Transverse colon (tissue), 4 donors: ENCODE measurements at regions not wholly inside any gene's neighbourhood (a gene's known extent, or its start where the extent isn't known, plus 50 kb on each side); places are given as distances from the start of the nearest gene placed in this dataset.

Experiments
- DNase-seq: peaks from one replicate; pipeline ENCODE4 v3.0.0-alpha.2; 2019
- H3K27ac ChIP-seq, 4 donors: fragments of 200-600 bp; sonication (generic); 2 replicates each; pipeline ENCODE4 v1.5.1; 2016 to 2018; ENCODE audit warnings: inconsistent platforms in 4 of 4
- H3K27me3 ChIP-seq: fragments of 200-600 bp; sonication (generic); 2 replicates; pipeline ENCODE4 v1.5.1; 2017; ENCODE audit warnings: inconsistent platforms
- H3K36me3 ChIP-seq, 4 donors: fragments of 200-600 bp; sonication (generic); 2 replicates each; pipeline ENCODE4 v1.5.1; 2017 to 2019; ENCODE audit warnings: inconsistent platforms in 4 of 4
- H3K4me1 ChIP-seq, 4 donors: fragments of 200-600 bp; sonication (generic); 2 replicates each; pipeline ENCODE4 v1.5.1; 2017 to 2020; ENCODE audit warnings: inconsistent platforms in 4 of 4
- H3K4me3 ChIP-seq, 4 donors: fragments of 200-600 bp; sonication (generic); 1 replicate in 1 of 4; 2 replicates in 3 of 4; pipeline versions ENCODE4 v1.5.1 to v1.6.1; 2017 to 2019; ENCODE audit warnings: inconsistent platforms in 4 of 4
- H3K9me3 ChIP-seq, 2 donors: fragments of 200-600 bp; sonication (generic); 2 replicates each; pipeline ENCODE4 v1.5.1; 2017 to 2019; ENCODE audit warnings: inconsistent platforms in 2 of 2
- CTCF ChIP-seq, 5 experiments: fragments of 200-600 bp in 3 of 5; fragments of 450-650 bp in 2 of 5; sonication (generic) in 3 of 5; IDR thresholded peaks; 1 replicate in 2 of 5; 2 replicates in 3 of 5; pipeline ENCODE4 v1.5.1; 2016 to 2017; ENCODE audit warnings: antibody characterized with exemption in 5 of 5, inconsistent platforms in 3 of 5, mild to moderate bottlenecking in 2 of 5, moderate library complexity in 1 of 5
- EP300 ChIP-seq: sonication (generic); formaldehyde crosslinking; IDR thresholded peaks from one replicate; pipeline ENCODE4 v1.6.1; 2017; ENCODE audit warnings: antibody characterized with exemption, low read depth
- POLR2A ChIP-seq: fragments of 450-650 bp; IDR thresholded peaks from one replicate; pipeline ENCODE4 v1.6.1; 2016; ENCODE audit warnings: antibody characterized with exemption, mild to moderate bottlenecking, moderate library complexity
- POLR2AphosphoS5 ChIP-seq, 3 donors: sonication (generic); formaldehyde crosslinking; IDR thresholded peaks; one replicate each; pipeline ENCODE4 v1.6.1; 2016; ENCODE audit warnings: antibody characterized with exemption in 3 of 3
- WGBS, 2 donors: methylation state at CpG; one replicate each; pipeline ENCODE4 v1.1.5; 2018; ENCODE audit warnings: low coverage in 1 of 2; 5-methylcytosine and 5-hydroxymethylcytosine counted together
- in situ Hi-C, 4 donors: fragments of 200-750 bp; cut with MboI; loops; one replicate each; pipeline versions ENCODE4 v1.15.0 to v1.15.1; 2017; ENCODE audit warnings: low sequenced_read_pairs in 3 of 4, low pct_ligation_motif_present in 1 of 4, low pct_unique_long_range_greater_than_20kb in 1 of 4
- intact Hi-C: fragments of 100-400 bp; cut with DNase I; formaldehyde crosslinking; loops from one replicate; pipeline ENCODE4 v1.15.1; 2023; ENCODE audit warnings: low total_unique reads

DNA sequence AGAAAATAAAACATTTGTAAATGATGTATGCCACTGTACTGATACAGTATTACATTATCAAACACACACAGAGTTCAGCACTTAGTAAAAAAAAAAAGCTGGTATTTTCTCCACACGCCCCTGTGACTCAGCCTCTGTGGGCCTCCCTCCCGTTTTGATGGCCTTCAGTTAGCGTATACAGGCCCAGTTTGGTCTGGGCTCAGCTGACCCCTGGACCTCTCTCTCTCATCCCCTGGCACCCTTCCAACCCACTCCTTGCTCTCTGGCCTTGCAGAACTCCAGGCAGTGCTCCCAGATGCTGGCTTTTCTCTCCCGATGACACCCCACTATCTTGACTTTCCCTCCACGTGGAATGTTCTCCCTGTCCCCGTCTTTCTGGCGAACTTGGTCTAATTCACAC is 89.0 kb upstream of the LIMCH1 start:
- H3K27ac ChIP-seq, result no peak overlapping the region
- in situ Hi-C loops, result no loop called here
- no peaks in the 10 kb centered on the region for H3K27me3 ChIP-seq
- H3K4me1 ChIP-seq, result no peaks in the 10 kb centered on the region
- no peaks in the 10 kb centered on the region for H3K9me3 ChIP-seq
- no peak for TF ChIP-seq CTCF (IDR thresholded peaks at IDR 0.05)
- TF ChIP-seq POLR2AphosphoS5 (IDR thresholded peaks at IDR 0.05), result no peak
- TF ChIP-seq POLR2A, result no peak
- TF ChIP-seq EP300, result no peak
- no peak overlapping the region for H3K4me3 ChIP-seq
- intact Hi-C loops, result no loop called here
- H3K36me3 ChIP-seq, result no peaks in the 10 kb centered on the region
- peak; percentile 9 for DNase-seq
- 55 to 67% methylated on average over 6 to 7 of the region's 7 CpGs for WGBS, 2 donors

DNA sequence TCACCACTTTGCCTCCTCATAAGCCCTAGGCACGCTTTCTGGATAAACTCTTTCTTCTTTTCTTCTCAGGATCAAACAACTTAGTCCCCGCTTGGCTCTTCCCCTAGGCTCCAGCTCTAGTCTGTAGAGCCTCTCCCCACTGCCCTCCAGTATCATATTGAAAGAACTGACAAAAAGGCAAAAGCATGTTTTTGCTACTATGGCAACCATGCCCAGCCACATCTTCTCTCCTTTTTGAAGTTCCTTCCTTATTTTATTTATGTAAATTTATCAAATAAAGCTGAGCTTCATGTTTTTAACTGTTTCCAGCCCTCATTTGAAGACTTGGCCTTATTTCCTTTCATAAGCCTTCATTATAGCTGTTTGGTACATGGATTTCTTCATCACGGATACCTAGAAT is 86.0 kb upstream of the LIMCH1 start:
- intact Hi-C loops (no loop called here), in situ Hi-C loops (no loop called here)
- no peak for TF ChIP-seq CTCF (IDR thresholded peaks at IDR 0.05)
- no peak for TF ChIP-seq POLR2AphosphoS5 (IDR thresholded peaks at IDR 0.05)
- no peak for TF ChIP-seq EP300
- no peak for TF ChIP-seq POLR2A
- Histone ChIP-seq H3K36me3 (no peaks in the 10 kb centered on the region), H3K27me3 (no peaks in the 10 kb centered on the region), H3K4me3 (no peak overlapping the region), H3K27ac (no peak overlapping the region), H3K9me3 (no peaks in the 10 kb centered on the region), H3K4me1 (no peaks in the 10 kb centered on the region)
- DNase-seq, result no peak
- WGBS, 2 donors, result 85 to 100% methylated on average over 3 of the region's 3 CpGs

DNA sequence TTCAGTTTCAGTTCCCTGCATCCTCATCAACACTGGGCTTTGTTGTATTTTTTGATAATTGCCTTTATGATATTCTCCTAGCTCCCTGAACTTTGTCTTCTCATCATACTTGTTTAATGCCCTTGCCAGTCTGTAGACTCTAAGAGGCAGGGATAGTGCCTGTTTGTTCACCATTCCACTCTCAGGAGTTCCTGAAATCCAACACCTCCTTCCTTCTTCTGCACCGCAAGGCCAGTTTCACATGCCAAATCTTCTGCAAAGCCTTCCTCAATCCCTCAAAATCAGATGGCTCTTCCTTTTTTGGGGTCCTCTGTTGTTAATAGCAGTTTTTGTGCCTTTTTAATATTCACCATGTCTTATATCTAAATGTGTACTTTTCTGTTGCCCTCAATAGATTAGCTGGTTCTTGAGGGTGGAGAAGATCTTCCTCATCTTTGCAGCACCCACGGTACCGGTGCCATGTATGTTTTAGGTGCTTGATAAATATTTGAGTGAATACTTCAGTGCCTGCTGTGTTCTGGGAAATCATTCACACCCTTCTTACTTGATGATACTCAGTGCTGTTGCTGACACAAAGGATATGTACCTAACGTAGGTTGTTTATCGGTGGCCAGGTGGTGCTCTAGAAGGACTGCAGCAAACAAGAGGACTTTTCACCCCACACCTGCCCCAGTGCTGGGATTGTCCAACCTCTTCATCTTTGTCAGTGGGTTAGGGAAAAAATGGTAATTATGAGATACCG is 85.3 kb upstream of the LIMCH1 start:
- TF ChIP-seq POLR2AphosphoS5 (IDR thresholded peaks at IDR 0.05) (no peak), EP300 (no peak), CTCF (IDR thresholded peaks at IDR 0.05) (no peak), POLR2A (no peak)
- Histone ChIP-seq H3K9me3 (no peaks in the 10 kb centered on the region), H3K27me3 (no peaks in the 10 kb centered on the region), H3K4me3 (no peak overlapping the region), H3K27ac (no peak overlapping the region), H3K36me3 (no peaks in the 10 kb centered on the region), H3K4me1 (no peaks in the 10 kb centered on the region)
- WGBS, 2 donors, result 67 to 76% methylated on average over 3 to 6 of the region's 6 CpGs
- in situ Hi-C loops, result no loop called here
- intact Hi-C loops, result no loop called here
- no peak for DNase-seq

DNA sequence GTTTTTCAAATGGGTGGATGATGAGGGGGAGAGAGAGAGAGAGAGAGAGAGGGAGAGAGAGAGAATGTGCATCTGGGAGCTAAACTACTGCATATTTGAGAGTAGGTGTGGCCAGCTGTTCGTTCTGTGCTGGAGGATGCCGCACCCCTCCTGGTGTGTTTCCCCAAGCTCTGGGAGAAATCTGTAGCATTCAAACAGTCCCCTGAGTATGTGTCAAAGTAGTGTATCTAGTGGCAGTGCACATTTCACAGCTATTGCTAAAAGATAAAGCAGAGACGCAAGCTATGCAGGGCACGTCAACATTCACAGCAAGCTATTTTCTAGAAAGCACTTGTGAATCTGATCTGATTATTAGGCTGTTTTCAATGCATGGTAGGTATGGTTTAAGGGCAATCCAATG is 83.5 kb upstream of the LIMCH1 start:
- H3K4me3 ChIP-seq, result no peak overlapping the region
- DNase-seq, result no peak
- no peaks in the 10 kb centered on the region for H3K27me3 ChIP-seq
- no peaks in the 10 kb centered on the region for H3K36me3 ChIP-seq
- no peaks in the 10 kb centered on the region for H3K4me1 ChIP-seq
- TF ChIP-seq POLR2AphosphoS5 (IDR thresholded peaks at IDR 0.05), result no peak
- no peak for TF ChIP-seq CTCF (IDR thresholded peaks at IDR 0.05)
- intact Hi-C loops, result no loop called here
- in situ Hi-C loops, result no loop called here
- H3K27ac ChIP-seq, result no peak overlapping the region
- H3K9me3 ChIP-seq, result no peaks in the 10 kb centered on the region
- 20 to 47% methylated on average over 2 to 4 of the region's 4 CpGs for WGBS, 2 donors
